Body of pancreas (tissue), 4 donors: ENCODE measurements at regions not wholly inside any gene's neighbourhood (a gene's known extent, or its start where the extent isn't known, plus 50 kb on each side); places are given as distances from the start of the nearest gene placed in this dataset.

Experiments
- CTCF ChIP-seq, 7 experiments: fragments of 450-650 bp in 4 of 7; fragments of 200-600 bp in 3 of 7; sonication (generic) in 3 of 7; IDR thresholded peaks; one replicate each; pipeline ENCODE4 v1.5.1; 2016 to 2019; ENCODE audit warnings: antibody characterized with exemption in 7 of 7
- POLR2A ChIP-seq, 3 donors: fragments of 450-650 bp; IDR thresholded peaks; one replicate each; pipeline ENCODE4 v1.6.1; 2016; ENCODE audit warnings: antibody characterized with exemption in 3 of 3, mild to moderate bottlenecking in 2 of 3

GRCh38 chr18:27854631-27855030 is 322.3 kb downstream of the CDH2 start:
- TF ChIP-seq CTCF (IDR thresholded peaks at IDR 0.05): no peak
- no peak for TF ChIP-seq POLR2A (IDR thresholded peaks at IDR 0.05)
